HG02571 (cell line): ENCODE measurements at regions not wholly inside any gene's neighbourhood (a gene's known extent, or its start where the extent isn't known, plus 50 kb on each side); places are given as distances from the start of the nearest gene placed in this dataset.
"Not testable (repeated sequence)": the region's sequence is repeated elsewhere in the genome, so short reads cannot be mapped to it uniquely, and the experiment has no call there.

ENCODE experiments used
- ATAC-seq: cut with Tn5 transposase; IDR thresholded peaks from one replicate; pipeline ENCODE4 v1.9.1; 2021; ENCODE audit warnings: mild to moderate bottlenecking, moderate library complexity; ENCODE audit not compliant: unreplicated experiment

DNA sequence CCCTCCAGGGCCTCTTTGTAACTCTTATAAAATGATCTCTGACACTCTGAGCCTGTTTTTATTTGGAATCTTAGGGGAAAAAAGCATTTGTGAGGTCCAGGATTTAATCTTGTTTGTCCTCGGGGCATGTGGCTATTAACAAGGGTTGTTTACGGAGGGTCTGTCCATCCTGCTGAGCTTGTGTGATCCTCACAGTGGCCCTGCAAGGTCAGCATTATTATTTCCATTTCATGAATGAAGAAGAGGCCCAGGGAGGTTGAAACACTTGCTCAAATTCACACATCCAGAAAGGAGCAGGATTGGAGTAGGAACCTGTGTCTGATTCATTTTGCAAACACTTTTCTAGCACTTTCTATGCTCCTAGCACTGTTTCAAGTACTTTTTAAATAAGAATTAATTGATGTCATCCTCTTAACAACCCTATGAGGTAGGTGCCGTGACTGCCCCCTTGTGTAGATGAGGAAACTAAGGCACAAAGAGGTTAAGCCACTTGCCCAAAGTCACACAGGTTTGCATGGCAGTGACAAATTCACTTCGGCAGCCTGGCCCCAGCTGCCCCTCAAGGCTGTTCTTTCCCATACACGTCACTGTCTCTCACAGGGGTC, 178.9 kb downstream of the MIS18A start:
- ATAC-seq, result no peak

- no peak for ATAC-seq
Observed at GRCh38 chr21:32096411-32096810, 182.4 kb downstream of the MIS18A start.

- no peak for ATAC-seq
Observed at GRCh38 chr21:32094804-32095203, 184.0 kb downstream of the MIS18A start.

DNA sequence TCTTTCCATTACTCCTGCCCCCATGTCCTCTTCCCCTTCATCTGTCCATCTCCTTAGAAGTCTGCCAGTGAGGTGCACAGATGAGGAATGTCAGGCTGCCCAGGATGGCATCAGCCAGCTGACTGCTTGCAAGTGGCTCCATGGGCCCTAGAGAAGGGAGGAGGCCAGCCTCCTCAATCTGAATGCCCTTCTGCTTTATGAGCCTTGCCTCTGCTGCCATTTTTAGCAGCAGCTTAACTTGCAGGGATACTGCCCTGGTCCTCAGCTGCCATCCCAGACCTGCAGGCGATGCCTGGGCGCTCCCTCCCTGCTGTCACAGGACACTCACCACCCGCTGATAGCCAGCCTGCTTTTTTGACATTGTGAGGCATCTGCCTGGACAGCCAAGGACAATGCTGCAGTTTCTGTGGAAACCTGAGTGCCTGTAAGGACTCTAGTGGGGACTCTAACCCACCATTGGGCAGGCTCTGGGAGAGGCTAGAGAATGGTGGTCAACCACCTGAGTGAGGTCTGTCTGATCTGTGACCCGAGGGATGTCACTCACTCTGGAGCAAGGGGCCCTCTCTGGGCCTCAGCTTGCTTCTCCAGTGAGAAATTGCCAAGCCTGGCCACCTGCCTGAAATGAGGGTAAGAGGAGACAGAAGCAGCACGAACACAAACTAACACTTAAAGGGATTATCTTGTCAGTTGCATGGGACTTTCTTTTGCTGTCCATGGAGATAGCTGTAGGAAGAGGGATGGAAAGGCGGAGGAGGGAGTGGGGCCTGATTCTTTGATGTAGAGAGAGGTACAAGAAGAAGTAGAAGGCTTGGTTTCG, 185.0 kb downstream of the MIS18A start:
- ATAC-seq, result no peak

- no peak for ATAC-seq
Observed at GRCh38 chr21:32090956-32091355, 187.9 kb downstream of the MIS18A start.

DNA sequence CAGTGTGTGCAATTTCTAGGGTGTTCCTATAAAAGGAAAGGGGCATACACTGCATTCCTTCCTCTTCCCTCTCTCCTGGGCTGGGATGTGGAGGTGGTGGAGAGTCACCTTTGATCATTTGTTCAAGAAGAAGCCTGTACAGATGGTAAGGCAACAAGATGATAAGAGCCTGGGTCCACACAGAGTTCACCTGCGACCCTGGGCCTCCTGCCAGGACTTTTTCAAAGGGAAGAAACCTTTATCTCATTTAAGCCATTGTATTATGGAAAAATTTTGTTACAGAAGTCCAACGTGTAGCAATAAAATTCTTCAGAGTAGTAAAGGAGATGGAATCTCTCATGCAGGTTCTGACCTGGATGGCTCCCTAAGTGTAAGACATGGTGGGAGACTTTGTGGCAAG, 189.1 kb downstream of the MIS18A start:
- no peak for ATAC-seq

DNA sequence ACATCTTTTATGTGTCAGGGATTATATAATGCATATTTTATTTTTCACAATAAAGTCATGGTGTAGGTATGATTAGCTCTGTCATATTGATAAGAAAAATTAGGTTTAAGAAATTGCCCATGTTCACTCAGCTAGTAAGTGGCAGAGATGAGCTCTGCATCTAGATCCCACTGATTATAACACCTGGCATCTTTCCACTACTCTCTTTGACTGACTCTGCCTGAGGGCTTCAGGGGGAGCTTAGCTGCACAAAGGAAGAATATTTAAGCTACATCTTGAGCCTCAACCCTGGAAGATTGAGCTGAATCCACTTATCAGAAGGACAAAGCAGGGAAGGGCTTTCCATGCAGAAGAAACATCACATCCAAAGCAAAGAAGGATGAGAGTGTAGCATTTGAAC, 190.4 kb downstream of the MIS18A start:
- ATAC-seq, result no peak

DNA sequence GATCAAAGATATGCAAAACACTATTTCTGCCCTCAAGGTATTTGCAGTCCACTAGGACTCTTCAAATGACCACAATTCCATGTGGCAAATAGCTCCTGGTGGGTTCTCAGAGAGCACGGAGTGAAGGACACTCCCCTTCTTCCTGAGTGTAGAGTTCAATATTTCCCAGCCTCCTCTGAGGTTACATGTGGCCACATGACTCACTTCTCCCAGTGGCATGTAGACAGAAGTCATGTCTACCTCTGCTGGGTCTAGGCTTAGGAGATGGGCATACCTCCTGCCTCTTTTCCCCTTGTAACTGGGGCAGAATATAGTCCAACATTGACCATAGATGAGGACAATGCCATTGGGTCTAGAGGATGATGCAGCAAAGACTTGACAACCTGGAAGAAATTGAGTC, 191.4 kb downstream of the MIS18A start:
- no peak for ATAC-seq

DNA sequence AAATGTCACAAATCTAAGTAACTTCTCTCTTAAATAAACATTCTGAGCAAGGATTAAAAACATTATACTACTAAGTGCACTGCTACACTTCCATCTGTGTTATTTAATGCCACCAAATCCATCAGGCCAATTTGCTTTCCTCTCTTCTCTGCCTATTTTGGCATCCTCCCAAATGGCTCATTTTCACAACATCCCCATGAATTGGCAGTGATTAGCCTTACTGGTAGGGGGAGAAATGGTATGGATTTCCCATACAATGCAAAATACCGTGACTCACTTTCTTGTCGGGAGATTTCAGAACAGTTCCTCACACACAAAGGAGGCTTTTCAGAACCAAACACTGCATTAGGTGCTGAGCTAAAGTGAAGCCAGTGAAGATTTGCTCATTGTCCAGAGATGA, 195.7 kb downstream of the MIS18A start:
- ATAC-seq, result no peak

DNA sequence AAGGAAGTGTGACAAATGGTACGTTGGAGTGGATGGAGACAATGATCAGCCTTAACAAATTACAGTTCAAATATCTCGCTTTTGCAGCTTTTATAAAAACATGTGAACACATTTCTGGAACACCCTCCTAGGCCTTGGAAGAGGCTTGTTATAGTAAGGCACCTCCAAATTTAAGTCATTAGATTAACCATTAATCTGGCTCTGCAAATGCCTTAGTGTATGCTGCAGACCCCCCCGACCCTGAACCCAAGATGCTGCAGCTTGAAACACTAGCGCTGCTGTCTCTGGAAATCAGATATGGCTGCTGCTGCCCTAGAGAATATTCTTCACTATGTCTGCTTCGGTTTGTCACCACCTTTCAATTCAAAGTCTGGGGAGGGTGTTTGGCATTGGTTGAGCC, 196.4 kb downstream of the MIS18A start:
- no peak for ATAC-seq

GRCh38 chr21:32073593-32073992, 200.8 kb downstream of the HUNK start:
- no peak for ATAC-seq

- ATAC-seq, result no peak
Observed at GRCh38 chr21:32073190-32073589, 200.4 kb downstream of the HUNK start.

- ATAC-seq, result not testable (repeated sequence)
Observed at GRCh38 chr21:32071620-32072019, 198.8 kb downstream of the HUNK start.

DNA sequence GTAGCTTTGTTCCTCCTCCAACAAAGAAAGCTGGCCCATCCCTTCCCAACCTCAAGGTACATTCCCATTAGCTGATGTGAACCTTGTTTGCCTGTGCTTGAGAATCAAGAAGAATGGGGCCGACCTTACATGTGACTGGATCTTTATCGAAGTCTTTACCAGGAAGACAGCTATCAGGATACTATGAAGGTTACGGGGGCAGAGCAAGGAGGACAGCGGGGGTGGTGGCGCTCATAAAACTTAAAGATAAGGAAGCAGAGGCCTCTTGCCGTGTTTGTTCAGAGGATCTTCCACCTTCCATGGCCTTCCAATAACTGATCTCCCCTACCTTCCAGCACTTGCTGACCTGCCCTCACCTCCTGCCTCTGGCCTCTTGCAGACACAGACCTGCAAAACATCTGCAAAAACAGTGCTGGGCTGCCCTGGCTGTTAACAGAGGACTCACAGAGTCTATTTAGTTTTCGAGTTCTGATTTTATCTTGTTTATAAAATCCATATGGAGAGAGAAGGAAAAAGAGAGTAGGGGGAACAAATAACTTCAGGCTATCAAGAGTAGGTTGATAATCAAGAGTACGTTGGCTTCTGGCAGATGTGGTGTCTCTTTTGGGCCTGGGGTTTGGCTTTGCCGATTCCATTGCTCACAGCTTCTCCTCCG, 198.0 kb downstream of the HUNK start:
- no peak for ATAC-seq

DNA sequence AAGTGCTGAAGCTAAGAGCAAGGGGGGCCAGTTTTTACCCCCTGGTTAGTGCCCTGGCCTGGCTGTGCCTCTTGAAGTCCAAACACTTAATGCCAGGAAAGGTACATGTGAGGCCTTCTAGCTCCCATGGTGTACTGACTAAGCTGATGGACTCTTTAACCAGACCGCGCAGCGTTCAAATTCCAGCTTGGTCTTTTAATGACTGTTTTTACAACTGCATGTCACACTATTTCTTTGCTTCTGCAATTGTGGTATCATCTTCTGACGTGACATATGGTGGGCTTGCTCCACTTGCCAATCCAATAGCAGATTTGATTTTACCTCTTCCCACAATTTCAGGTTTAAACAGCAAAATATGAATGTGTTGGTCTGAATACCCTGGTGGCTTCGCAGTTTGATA, 197.3 kb downstream of the HUNK start:
- no peak for ATAC-seq

- no peak for ATAC-seq
Observed at GRCh38 chr21:32065654-32066053, 192.8 kb downstream of the HUNK start.

- ATAC-seq, result no peak
Observed at GRCh38 chr21:32064281-32064910, 191.6 kb downstream of the HUNK start.

DNA sequence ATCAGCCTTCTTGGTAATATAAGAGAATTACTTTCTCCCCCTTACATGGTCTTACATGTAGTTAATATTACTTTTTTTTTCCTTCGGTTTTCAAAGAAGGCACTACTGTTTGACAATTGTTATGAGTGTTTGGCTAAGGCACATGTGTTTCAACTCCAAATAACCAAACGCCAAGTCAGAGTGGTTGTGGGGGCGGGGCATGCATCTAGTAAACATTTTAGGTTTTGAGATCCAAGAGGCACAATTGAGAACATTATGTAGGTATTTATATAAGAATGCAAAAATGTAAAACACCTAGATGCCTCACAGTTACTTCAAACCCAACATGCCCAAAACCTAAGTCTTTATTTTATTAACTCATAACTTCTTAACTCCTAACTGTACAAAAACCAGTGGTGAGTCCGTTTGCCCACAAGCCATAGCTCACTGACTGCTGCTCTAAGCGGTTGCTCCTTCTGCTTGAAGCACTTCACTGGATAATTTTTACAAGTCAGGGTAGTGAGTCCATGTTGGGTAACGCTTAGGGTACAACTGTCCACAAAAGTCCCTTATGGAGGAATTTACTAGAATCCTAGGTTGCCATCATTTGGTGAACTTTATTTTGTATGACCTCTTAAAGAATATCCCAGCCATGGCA, 189.9 kb downstream of the HUNK start:
- ATAC-seq, result no peak

DNA sequence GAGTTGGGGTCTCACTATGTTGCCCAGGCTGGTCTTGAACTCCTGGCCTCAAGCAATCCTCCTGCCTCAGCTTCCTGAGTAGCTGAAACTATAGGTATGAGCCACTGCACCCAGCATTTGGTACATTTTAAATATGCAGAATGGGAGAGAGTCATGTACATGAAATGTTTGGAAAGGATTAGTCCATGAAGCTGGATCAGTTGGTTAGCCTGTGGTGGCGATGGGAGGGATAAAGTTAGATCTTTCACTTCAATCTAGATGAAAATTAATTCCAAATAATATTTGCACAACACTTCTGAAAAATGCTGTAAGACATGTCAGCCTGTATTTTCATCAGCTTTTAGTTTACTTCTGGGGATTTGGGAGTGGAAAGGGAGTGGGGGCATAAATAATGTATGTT, 188.9 kb downstream of the HUNK start:
- ATAC-seq, result no peak

DNA sequence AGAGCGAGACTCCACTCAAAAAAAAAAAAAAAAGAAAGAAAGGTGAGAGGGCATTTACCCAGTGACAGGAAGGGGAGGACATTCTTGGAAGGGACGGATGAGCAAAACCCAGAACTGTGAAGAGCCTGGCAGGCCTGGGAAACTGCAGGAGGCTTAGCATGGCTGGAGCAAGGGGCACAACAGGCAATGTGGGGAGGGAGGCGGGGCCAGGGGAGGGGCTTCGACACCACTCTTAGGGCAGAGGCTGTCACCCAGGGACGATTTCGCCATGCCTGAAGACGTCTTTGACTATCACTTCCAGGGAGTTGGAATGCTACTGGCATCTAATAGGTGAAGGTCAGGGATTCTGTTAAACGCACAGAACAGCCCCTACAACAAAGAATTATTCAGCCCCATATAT, 184.0 kb downstream of the HUNK start:
- ATAC-seq, result no peak

DNA sequence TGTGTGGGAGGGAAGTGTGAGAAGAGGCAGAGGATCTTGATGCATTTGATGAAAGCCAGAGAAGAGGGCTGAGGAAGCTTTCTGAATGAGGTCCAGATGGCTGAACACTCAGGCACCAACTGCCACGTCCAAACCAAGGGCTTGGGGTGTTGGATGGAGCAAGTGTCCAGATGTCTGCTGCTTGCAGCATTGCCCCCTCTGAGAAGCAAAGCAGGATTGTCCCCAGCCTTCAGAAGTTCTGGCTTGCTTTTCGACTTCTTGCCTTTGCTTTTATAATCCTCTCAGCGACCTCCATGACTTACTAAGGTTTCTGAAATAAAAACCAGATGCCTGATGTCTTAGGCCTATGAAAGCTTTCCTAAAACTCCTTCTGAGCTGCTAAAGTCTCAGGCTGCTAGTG, 182.5 kb downstream of the HUNK start:
- no peak for ATAC-seq
